HG02840 (cell line): ENCODE measurements at regions not wholly inside any gene's neighbourhood (a gene's known extent, or its start where the extent isn't known, plus 50 kb on each side); places are given as distances from the start of the nearest gene placed in this dataset.
"Not testable (repeated sequence)": the region's sequence is repeated elsewhere in the genome, so short reads cannot be mapped to it uniquely, and the experiment has no call there.

Experiments
- ATAC-seq: cut with Tn5 transposase; IDR thresholded peaks from one replicate; pipeline ENCODE4 v1.9.1; 2021; ENCODE audit warnings: mild to moderate bottlenecking, moderate library complexity, moderate number of reproducible peaks; ENCODE audit not compliant: unreplicated experiment, low FRiP score

DNA sequence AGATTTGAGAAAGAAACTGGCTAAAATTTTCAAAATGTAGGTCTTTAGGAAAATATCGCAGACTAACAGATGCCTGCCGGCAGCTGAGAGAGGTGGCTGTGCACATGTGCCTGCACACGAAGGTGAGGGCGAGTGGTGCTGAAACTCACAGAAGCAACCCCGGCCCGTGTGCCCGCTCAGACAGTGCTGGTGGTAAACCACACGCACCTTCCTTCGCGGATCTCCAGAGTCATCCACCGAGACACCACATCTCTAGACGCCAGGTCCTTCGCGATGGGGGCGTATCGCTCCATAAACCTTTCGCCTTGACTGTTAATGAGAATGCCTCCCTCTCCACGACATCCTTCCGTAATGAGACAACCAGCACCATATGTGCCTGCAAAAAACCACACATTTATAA lies 68.5 kb upstream of the TNK2 start:
- not testable (repeated sequence) for ATAC-seq

DNA sequence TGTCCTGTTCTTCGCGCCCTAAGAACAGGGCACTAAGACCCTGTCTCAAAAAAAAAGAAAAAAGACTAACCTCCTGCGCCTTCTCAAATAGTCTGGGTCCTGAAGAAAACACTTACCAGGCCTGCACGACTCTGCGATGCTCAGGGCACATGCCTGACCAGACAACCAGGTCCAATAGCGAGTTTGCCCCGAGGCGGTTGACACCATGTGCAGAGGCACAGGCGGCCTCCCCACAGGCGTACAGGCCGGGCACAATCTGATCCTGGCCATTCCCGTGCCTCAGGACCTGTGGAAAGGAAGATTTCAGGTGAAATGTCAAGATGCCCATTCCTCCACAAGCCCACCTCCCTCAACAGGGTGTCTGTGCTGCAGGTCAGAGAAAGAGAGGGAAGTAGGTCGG lies 65.9 kb upstream of the TNK2 start:
- ATAC-seq = not testable (repeated sequence)

GRCh38 chr3:195970873-195971272 lies 62.5 kb upstream of the TNK2 start:
- not testable (repeated sequence) for ATAC-seq

GRCh38 chr3:195969838-195970776 lies 61.8 kb upstream of the TNK2 start:
- not testable (repeated sequence) for ATAC-seq

DNA sequence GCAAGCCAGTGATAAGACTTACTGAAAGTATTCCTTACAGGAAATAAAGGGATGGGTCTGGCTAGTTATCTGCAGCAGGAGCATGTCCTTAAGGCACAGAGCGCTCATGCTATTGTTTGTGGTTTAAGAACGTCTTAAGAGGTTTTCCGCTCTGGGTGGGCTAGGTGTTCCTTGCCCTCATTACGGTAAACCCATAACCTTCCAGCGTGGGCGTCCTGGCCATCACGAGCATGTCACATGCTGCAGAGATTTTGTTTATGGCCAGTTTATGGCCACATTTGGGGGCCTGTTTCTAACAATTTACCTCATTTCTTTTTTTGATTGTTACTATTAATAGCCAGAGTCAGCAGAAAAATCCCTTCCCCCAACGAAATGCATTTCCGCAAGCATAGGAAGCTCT lies 61.0 kb upstream of the TNK2 start:
- not testable (repeated sequence) for ATAC-seq

GRCh38 chr3:195968104-195968503 lies 59.8 kb upstream of the TNK2 start:
- ATAC-seq = not testable (repeated sequence)

- ATAC-seq = not testable (repeated sequence)
These were observed 59.0 kb upstream of the TNK2 start for GRCh38 chr3:195967387-195967720.

DNA sequence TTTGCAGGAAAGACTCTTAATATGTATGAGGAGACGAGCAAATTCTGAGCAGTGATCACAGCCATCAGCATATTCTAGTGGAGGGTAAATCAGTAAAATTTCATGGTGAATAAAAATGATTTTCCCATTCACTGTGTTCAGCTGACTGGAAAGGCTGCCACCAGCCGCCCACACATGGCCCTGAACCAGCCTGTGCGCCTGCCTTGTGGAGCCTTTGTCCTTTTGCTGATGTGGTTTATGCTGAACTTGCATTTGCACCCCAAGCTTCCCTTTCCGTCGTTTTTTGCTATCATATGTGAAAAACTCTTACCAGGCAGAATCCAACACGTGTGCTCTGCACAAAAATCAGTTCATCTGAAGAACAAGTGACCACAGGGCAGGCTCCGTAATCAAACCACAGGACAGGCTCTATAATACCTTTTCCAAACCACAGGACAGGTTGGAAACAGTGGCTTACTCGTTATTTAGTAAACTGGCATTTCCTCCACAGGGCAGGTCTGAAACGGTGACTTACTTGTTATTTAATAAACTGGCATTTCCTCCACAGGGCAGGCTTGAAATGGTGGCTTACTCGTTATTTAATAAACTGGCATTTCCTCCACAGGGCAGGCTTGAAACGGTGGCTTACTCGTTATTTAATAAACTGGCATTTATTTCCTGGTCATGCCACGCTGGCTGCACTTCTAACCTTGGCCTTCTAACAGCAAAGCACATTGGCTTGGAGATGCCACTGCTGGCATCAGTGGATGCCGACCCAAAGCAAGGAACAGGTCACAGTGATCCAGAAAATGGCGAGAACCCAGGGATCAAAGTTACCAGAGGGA lies 58.4 kb upstream of the TNK2 start:
- ATAC-seq = not testable (repeated sequence)

- not testable (repeated sequence) for ATAC-seq
These were observed 56.9 kb upstream of the TNK2 start for GRCh38 chr3:195965217-195965616.

DNA sequence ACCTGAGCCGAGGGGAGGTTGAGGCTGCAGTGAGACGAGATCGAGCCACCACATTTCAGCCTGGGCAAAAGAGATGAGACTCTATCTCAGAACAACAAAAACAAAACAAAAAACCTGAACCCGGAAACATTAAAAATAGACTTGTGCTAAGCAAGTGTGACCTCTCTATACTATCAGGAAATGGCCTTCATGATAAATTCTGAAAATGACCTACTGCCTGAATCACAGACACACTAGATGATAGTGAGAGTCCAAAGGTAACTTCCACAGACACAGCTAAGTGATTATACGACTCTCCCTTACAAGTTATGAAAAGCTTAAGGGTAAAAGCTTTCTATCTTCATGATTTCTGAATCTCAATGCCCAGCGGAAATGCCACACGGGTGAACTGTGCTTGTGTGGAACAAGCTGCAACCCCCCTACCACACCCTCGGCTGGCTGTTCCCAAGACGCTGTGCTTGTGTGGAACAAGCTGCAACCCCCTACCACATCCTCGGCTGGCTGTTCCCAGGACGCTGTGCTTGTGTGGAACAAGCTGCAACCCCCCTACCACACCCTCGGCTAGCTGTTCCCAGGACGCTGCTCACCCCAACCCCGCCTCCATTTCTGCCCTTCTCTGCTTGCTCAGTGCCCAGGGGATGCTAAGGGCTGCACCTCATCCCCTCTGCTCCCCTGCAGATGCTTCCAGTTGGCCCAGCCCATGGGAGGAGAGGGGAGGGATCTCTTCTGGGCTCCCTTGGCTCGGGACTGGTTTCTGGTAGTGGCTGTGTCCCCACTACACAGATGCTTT lies 56.2 kb upstream of the TNK2 start:
- ATAC-seq = not testable (repeated sequence)

GRCh38 chr3:195962222-195962621 lies 53.9 kb upstream of the TNK2 start:
- not testable (repeated sequence) for ATAC-seq

DNA sequence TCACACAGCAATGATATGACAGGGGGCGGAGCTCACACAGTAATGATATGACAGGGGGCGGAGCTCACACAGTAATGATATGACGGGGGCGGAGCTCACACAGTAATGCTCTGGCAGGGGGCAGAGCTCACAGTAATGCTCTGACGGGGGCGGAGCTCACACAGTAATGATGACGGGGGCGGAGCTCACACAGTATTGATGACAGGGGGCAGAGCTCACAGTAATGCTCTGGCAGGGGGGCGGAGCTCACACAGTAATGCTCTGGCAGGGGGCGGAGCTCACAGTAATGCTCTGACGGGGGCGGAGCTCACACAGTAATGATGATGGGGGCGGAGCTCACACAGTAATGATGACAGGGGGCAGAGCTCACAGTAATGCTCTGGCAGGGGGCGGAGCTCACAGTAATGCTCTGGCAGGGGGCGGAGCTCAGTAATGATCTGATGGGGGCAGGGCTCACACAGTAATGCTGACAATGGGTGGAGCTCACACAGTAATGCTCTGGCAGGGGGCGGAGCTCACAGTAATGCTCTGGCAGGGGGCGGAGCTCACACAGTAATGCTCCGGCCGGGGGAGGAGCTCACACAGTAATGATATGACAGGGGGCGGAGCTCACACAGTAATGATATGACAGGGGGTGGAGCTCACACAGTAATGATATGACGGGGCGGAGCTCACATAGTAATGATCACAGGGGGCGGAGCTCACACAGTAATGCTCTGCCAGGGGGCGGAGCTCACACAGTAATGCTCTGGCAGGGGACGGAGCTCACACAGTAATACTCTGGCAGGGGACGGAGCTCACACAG lies 52.8 kb upstream of the TNK2 start:
- not testable (repeated sequence) for ATAC-seq

DNA sequence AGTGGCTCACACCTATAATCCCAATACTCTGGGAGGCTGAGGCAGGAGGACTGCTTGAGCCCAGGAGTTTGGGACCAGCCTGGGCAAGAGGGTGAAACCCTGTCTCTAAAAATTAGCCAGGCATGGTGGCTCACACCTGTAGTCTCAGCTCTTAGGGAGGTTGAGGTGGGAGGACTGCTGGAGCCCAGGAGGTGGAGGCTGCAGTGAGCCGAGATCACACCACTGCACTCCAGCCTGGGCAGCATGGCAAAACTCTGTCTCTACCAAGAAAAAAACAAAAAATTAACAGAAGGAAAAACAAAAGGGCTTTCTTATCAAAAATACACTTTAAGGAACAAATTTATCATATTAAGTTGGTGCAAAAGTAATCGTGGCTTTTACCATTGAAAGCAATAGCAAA lies 51.8 kb upstream of the TNK2 start:
- not testable (repeated sequence) for ATAC-seq

DNA sequence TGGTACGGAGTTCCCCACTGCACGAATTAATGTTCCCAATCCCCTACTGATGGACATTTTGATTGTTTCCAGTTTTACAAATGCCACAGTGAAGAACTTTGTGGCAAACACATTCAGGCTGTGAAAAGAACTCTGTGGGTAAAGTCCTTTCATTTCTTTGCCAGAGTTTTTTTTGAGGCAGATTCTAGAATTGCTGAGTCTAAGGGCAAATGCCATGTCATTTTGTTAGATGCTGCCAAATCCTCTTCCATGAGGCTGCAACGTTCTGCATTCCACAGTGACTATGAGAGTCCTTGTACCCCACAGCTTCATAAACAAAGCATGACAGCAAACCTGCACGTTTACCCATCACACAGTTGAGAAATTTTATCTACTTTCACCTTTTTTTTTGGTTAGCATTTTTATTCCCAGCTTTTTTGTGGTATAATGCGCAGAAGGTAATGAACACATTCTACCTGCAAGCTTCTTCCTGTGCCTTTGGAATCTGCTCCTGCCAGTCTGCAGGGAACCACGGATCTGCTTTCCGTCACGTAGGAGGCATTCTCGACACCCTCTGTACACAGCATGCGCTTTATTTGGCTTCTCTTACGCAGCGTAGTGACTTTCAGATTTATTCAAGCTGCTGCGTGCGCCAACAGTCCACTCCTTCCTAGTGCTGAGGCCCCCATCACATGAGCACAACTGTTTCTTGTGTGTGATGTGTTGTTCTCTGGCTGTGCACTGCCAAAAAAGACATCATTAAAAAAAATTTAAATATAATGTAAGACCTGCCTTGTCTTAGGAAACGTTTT lies 51.2 kb upstream of the TNK2 start:
- ATAC-seq = not testable (repeated sequence)

DNA sequence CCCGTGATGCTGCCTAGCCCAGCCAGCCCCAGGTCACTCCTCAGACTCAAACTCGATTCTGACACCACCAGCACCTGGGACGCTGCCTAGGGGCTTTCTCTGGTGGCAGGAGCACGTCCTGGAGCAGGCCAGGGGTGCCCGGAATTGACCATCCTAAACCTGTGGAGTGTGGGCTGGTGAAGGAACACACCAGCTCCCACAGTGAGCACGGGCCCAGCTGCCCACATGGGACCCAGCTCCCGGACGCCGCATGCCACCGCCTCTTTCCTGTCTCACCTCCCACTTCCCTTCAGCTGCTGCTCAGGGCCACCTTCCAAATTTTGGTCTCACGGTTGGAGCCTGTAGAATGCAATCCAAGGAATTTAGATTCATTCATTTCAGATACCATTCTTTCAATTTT lies 50.4 kb upstream of the TNK2 start:
- ATAC-seq = not testable (repeated sequence)
